H9 (cell line): ENCODE measurements at regions not wholly inside any gene's neighbourhood (a gene's known extent, or its start where the extent isn't known, plus 50 kb on each side); places are given as distances from the start of the nearest gene placed in this dataset.

ENCODE experiments used
- DNase-seq: peaks from one replicate; pipeline ENCODE4 v3.0.0-alpha.2; 2017
- H2AFZ ChIP-seq: one replicate; pipeline ENCODE4 v1.6.1; 2013; ENCODE audit warnings: mild to moderate bottlenecking, low read length, control low read depth, moderate library complexity
- H2AK5ac ChIP-seq: 2 replicates; pipeline ENCODE4 v1.6.1; 2013; ENCODE audit warnings: low read length, control low read depth, mixed read lengths; ENCODE audit not compliant: insufficient read length
- H2BK120ac ChIP-seq: one replicate; pipeline ENCODE4 v1.6.1; 2013; ENCODE audit warnings: low read depth, mild to moderate bottlenecking, low read length, control low read depth, inconsistent platforms; ENCODE audit not compliant: poor library complexity, severe bottlenecking
- H2BK12ac ChIP-seq: 2 replicates; pipeline ENCODE4 v1.6.1; 2013; ENCODE audit warnings: low read length, control low read depth, mixed read lengths, low read depth; ENCODE audit not compliant: insufficient read length
- H2BK15ac ChIP-seq: 2 replicates; pipeline ENCODE4 v1.6.1; 2013; ENCODE audit warnings: low read depth, low read length, control low read depth
- H2BK20ac ChIP-seq: one replicate; pipeline ENCODE4 v1.6.1; 2013; ENCODE audit warnings: low read depth, mild to moderate bottlenecking, low read length, control low read depth, inconsistent platforms; ENCODE audit not compliant: poor library complexity, severe bottlenecking
- H2BK5ac ChIP-seq: 2 replicates; pipeline ENCODE4 v1.6.1; 2013; ENCODE audit warnings: low read length, control low read depth, mixed read lengths; ENCODE audit not compliant: insufficient read length
- H3K14ac ChIP-seq: 2 replicates; pipeline ENCODE4 v1.6.1; 2013; ENCODE audit warnings: low read length, control low read depth; ENCODE audit not compliant: insufficient read depth
- H3K18ac ChIP-seq: 2 replicates; pipeline ENCODE4 v1.6.1; 2013; ENCODE audit warnings: low read depth, mild to moderate bottlenecking, mixed read lengths, low read length, control low read depth; ENCODE audit not compliant: insufficient read length
- H3K23ac ChIP-seq: 2 replicates; pipeline ENCODE4 v1.6.1; 2013; ENCODE audit warnings: low read length, control low read depth, mixed read lengths, low read depth; ENCODE audit not compliant: insufficient read length
- H3K23me2 ChIP-seq: 2 replicates; pipeline ENCODE4 v1.6.1; 2013; ENCODE audit warnings: low read depth, mild to moderate bottlenecking, mixed read lengths, low read length, control low read depth; ENCODE audit not compliant: insufficient read length, poor library complexity, severe bottlenecking
- H3K27ac ChIP-seq: 2 replicates; pipeline ENCODE4 v1.5.1; 2013; ENCODE audit warnings: low read length, control low read depth, mixed read lengths, low read depth; ENCODE audit not compliant: insufficient read length
- H3K27me3 ChIP-seq: 2 replicates; pipeline ENCODE4 v1.6.1; 2013; ENCODE audit warnings: low read length, control low read depth, inconsistent platforms; ENCODE audit not compliant: insufficient read depth
- H3K4ac ChIP-seq: 2 replicates; pipeline ENCODE4 v1.6.1; 2013; ENCODE audit warnings: low read depth, mild to moderate bottlenecking, control low read depth, inconsistent platforms, low read length, moderate library complexity
- H3K4me1 ChIP-seq: 2 replicates; pipeline ENCODE4 v1.6.1; 2013; ENCODE audit warnings: low read length, control low read depth, inconsistent platforms; ENCODE audit not compliant: insufficient read depth
- H3K4me2 ChIP-seq: 2 replicates; pipeline ENCODE4 v1.6.1; 2013; ENCODE audit warnings: low read length, control low read depth, mixed read lengths; ENCODE audit not compliant: insufficient read length, insufficient read depth
- H3K56ac ChIP-seq: 2 replicates; pipeline ENCODE4 v1.6.1; 2013; ENCODE audit warnings: low read depth, mild to moderate bottlenecking, mixed read lengths, low read length, control low read depth; ENCODE audit not compliant: insufficient read length
- H3K79me1 ChIP-seq: 2 replicates; pipeline ENCODE4 v1.6.1; 2013; ENCODE audit warnings: low read depth, mild to moderate bottlenecking, moderate library complexity, low read length, control low read depth, inconsistent platforms; ENCODE audit not compliant: insufficient read depth, poor library complexity, severe bottlenecking
- H3K79me2 ChIP-seq: 2 replicates; pipeline ENCODE4 v1.6.1; 2013; ENCODE audit warnings: low read length, control low read depth, inconsistent platforms; ENCODE audit not compliant: insufficient read depth
- H3K9ac ChIP-seq: 2 replicates; pipeline ENCODE4 v1.6.1; 2013; ENCODE audit warnings: low read length, control low read depth, mixed read lengths; ENCODE audit not compliant: insufficient read length; ENCODE audit errors: extremely low read depth
- H3K9me3 ChIP-seq: one replicate; pipeline ENCODE4 v1.6.1; 2013; ENCODE audit warnings: low read depth, low read length, inconsistent platforms; ENCODE audit not compliant: control insufficient read depth
- H3T11ph ChIP-seq: one replicate; pipeline ENCODE4 v1.6.1; 2013; ENCODE audit warnings: mild to moderate bottlenecking, low read length, control low read depth, inconsistent platforms
- H4K20me1 ChIP-seq: one replicate; pipeline ENCODE4 v1.6.1; 2013; ENCODE audit not compliant: control insufficient read depth, insufficient read length, insufficient read depth
- H4K5ac ChIP-seq: 2 replicates; pipeline ENCODE4 v1.6.1; 2013; ENCODE audit warnings: low read depth, mild to moderate bottlenecking, mixed read lengths, low read length, control low read depth; ENCODE audit not compliant: insufficient read length
- H4K8ac ChIP-seq: replicated peaks from 2 replicates; pipeline ENCODE4 v1.6.1; 2013; ENCODE audit warnings: low read length, control low read depth, mixed read lengths, low read depth; ENCODE audit not compliant: insufficient read length
- H4K91ac ChIP-seq: 2 replicates; pipeline ENCODE4 v1.6.1; 2013; ENCODE audit warnings: low read depth, mild to moderate bottlenecking, moderate library complexity, mixed read lengths, low read length, control low read depth; ENCODE audit not compliant: insufficient read length
- H3K27ac Mint-ChIP-seq, 3 experiments: 2 replicates in 2 of 3; 3 replicates in 1 of 3; pipeline ENCODE4 v1.8.0; 2020 to 2021; ENCODE audit warnings: mixed read lengths in 3 of 3, mild to moderate bottlenecking in 1 of 3, moderate library complexity in 1 of 3
- H3K27me3 Mint-ChIP-seq: 2 replicates; pipeline ENCODE4 v1.8.0; 2021; ENCODE audit warnings: low read depth, mild to moderate bottlenecking, moderate library complexity, mixed read lengths
- H3K36me3 Mint-ChIP-seq, 3 experiments: 2 replicates in 2 of 3; 3 replicates in 1 of 3; pipeline ENCODE4 v1.8.0; 2020 to 2021; ENCODE audit warnings: low read depth in 3 of 3, mixed read lengths in 3 of 3; ENCODE audit not compliant: insufficient read depth in 1 of 3
- H3K4me1 Mint-ChIP-seq, 2 experiments: 2 replicates each; pipeline ENCODE4 v1.8.0; 2020; ENCODE audit warnings: mixed read lengths in 2 of 2
- H3K4me3 Mint-ChIP-seq, 2 experiments: 2 replicates in 1 of 2; 3 replicates in 1 of 2; pipeline ENCODE4 v1.8.0; 2020 to 2021; ENCODE audit warnings: mild to moderate bottlenecking in 2 of 2, mixed read lengths in 2 of 2, moderate library complexity in 1 of 2
- H3K9me3 Mint-ChIP-seq, 2 experiments: 2 replicates in 1 of 2; 3 replicates in 1 of 2; pipeline ENCODE4 v1.8.0; 2020; ENCODE audit warnings: mild to moderate bottlenecking in 2 of 2, mixed read lengths in 2 of 2, moderate library complexity in 1 of 2
- WGBS: extraction: QIAGEN DNeasy Blood & Tissue Kit; methylation state at CpG from one replicate; pipeline ENCODE4 v1.1.7; 2013; ENCODE audit warnings: missing lambda C conversion rate, low lambda C conversion rate, mixed read lengths; ENCODE audit not compliant: insufficient read length; ENCODE audit errors: extremely low coverage; 5-methylcytosine and 5-hydroxymethylcytosine counted together
- TF ChIP-seq, protein P1 (sequence below): fragments of 200-600 bp; sonication (generic); conservative IDR thresholded peaks from 3 replicates; pipeline ENCODE4 v1.8.0; 2021; ENCODE audit warnings: antibody characterized with exemption, mild to moderate bottlenecking

DNA sequence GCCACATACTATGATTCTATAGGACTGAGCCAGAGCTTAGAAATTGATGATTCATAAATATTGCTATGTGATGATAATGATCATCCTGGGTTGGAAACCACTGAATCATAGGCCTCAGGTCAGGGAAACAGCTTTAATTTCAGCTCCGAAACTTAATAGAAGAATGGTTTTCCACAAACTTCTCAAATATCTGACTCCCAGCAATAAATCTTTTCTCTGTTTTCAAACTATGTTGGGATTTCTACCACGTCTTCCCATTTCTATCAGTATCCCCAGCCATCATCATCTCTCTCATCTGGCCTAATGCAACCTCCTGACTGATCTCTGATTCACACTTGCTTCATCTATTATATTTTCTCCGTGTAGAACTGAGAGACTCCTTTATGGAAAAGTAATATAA, 521.8 kb upstream of the AGA start:
- no peaks in the 10 kb centered on the region for H3K9me3 Mint-ChIP-seq
- no peak for DNase-seq
- H3K27me3 Mint-ChIP-seq: no peaks in the 10 kb centered on the region
- Histone ChIP-seq H3K18ac (no peak overlapping the region), H3K23ac (no peak overlapping the region), H3K4me1 (no peaks in the 10 kb centered on the region), H3K23me2 (no peaks in the 10 kb centered on the region), H3K27ac (no peak overlapping the region), H4K91ac (no peak overlapping the region), H3K9me3 (no peaks in the 10 kb centered on the region), H3K27me3 (no peaks in the 10 kb centered on the region), H2AK5ac (no peak overlapping the region), H4K8ac (no peak overlapping the region), H2BK20ac (no peak overlapping the region), H3K4me2 (no peak overlapping the region), H4K20me1 (no peaks in the 10 kb centered on the region), H3K56ac (no peak overlapping the region), H3K14ac (no peak overlapping the region), H2BK120ac (no peak overlapping the region), H2AFZ (no peak overlapping the region), H3K4ac (no peak overlapping the region), H2BK12ac (no peak overlapping the region), H3K79me1 (no peaks in the 10 kb centered on the region), H2BK15ac (no peak overlapping the region), H3K9ac (no peak overlapping the region), H2BK5ac (no peak overlapping the region), H3T11ph (no peak overlapping the region), H3K79me2 (no peaks in the 10 kb centered on the region), H4K5ac (no peak overlapping the region)
- TF ChIP-seq, protein P1, sequence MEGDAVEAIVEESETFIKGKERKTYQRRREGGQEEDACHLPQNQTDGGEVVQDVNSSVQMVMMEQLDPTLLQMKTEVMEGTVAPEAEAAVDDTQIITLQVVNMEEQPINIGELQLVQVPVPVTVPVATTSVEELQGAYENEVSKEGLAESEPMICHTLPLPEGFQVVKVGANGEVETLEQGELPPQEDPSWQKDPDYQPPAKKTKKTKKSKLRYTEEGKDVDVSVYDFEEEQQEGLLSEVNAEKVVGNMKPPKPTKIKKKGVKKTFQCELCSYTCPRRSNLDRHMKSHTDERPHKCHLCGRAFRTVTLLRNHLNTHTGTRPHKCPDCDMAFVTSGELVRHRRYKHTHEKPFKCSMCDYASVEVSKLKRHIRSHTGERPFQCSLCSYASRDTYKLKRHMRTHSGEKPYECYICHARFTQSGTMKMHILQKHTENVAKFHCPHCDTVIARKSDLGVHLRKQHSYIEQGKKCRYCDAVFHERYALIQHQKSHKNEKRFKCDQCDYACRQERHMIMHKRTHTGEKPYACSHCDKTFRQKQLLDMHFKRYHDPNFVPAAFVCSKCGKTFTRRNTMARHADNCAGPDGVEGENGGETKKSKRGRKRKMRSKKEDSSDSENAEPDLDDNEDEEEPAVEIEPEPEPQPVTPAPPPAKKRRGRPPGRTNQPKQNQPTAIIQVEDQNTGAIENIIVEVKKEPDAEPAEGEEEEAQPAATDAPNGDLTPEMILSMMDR: no peak
- whole genome bisulfite sequencing: no CpG with 5 or more reads among the region's 3 CpGs
- no peaks in the 10 kb centered on the region for H3K4me1 Mint-ChIP-seq
- H3K27ac Mint-ChIP-seq: no peak overlapping the region; a peak in 1 of 7 replicates
- H3K36me3 Mint-ChIP-seq: no peaks in the 10 kb centered on the region
- no peak overlapping the region for H3K4me3 Mint-ChIP-seq
